Natural killer cell (primary cell): ENCODE measurements at regions not wholly inside any gene's neighbourhood (a gene's known extent, or its start where the extent isn't known, plus 50 kb on each side); places are given as distances from the start of the nearest gene placed in this dataset.

Experiments used
- ATAC-seq, 3 donors: fragments of 150-1000 bp in 2 of 3; fragments of 200-7000 bp in 1 of 3; cut with Tn5 transposase; 1 replicate in 1 of 3; 2 replicates in 2 of 3; pipeline ENCODE4 v1.10.0; 2021; ENCODE audit warnings: mild to moderate bottlenecking in 2 of 3, moderate library complexity in 2 of 3
- DNase-seq, 2 donors: peaks; one replicate each; pipeline versions ENCODE4 v3.0.0 to v3.0.0-alpha.2; 2013 to 2021; ENCODE audit warnings: mixed read lengths in 1 of 2
- H3K27ac ChIP-seq: one replicate; pipeline ENCODE4 v1.5.1; 2013; ENCODE audit warnings: mild to moderate bottlenecking, low read length
- H3K27me3 ChIP-seq: one replicate; pipeline ENCODE4 v1.6.1; 2013; ENCODE audit warnings: low read length; ENCODE audit not compliant: control insufficient read depth, insufficient read depth
- H3K36me3 ChIP-seq: one replicate; pipeline ENCODE4 v1.6.1; 2013; ENCODE audit warnings: low read length; ENCODE audit not compliant: control insufficient read depth, insufficient read depth
- H3K4me1 ChIP-seq: one replicate; pipeline ENCODE4 v1.6.1; 2013; ENCODE audit warnings: low read length; ENCODE audit not compliant: control insufficient read depth, insufficient read depth
- H3K4me3 ChIP-seq: one replicate; pipeline ENCODE4 v1.5.1; 2013; ENCODE audit warnings: low read length
- H3K9me3 ChIP-seq: one replicate; pipeline ENCODE4 v1.6.1; 2013; ENCODE audit warnings: low read length; ENCODE audit not compliant: control insufficient read depth, insufficient read depth
- H3K27ac Mint-ChIP-seq, 2 donors: one replicate each; pipeline ENCODE4 v1.8.0; 2022; ENCODE audit warnings: mild to moderate bottlenecking in 2 of 2, mixed read lengths in 2 of 2, moderate library complexity in 1 of 2
- H3K27me3 Mint-ChIP-seq, 2 donors: one replicate each; pipeline ENCODE4 v1.8.0; 2022; ENCODE audit warnings: low read depth in 2 of 2, mixed read lengths in 2 of 2
- H3K36me3 Mint-ChIP-seq: one replicate; pipeline ENCODE4 v1.8.0; 2022; ENCODE audit warnings: mixed read lengths
- H3K4me1 Mint-ChIP-seq, 2 donors: one replicate each; pipeline ENCODE4 v1.8.0; 2022; ENCODE audit warnings: mixed read lengths in 2 of 2
- H3K4me3 Mint-ChIP-seq: one replicate; pipeline ENCODE4 v1.8.0; 2022; ENCODE audit warnings: mild to moderate bottlenecking, moderate library complexity, mixed read lengths
- H3K9me3 Mint-ChIP-seq, 2 donors: one replicate each; pipeline ENCODE4 v1.8.0; 2022; ENCODE audit warnings: mixed read lengths in 2 of 2
- CTCF ChIP-seq: fragments of 200-600 bp; IDR thresholded peaks from one replicate; pipeline ENCODE4 v1.8.0; 2022; ENCODE audit warnings: antibody characterized with exemption
- WGBS: methylation state at CpG from one replicate; pipeline ENCODE4 v1.1.7; 2013; ENCODE audit warnings: missing lambda C conversion rate; ENCODE audit not compliant: insufficient coverage; 5-methylcytosine and 5-hydroxymethylcytosine counted together
- intact Hi-C: fragments of 100-400 bp; cut with micrococcal nuclease; formaldehyde crosslinking; loops from one replicate; pipeline ENCODE4 v1.14.2; 2022

- no peak for TF ChIP-seq CTCF
- Histone ChIP-seq H3K9me3 (no peaks in the 10 kb centered on the region), H3K4me3 (no peak overlapping the region), H3K4me1 (no peaks in the 10 kb centered on the region), H3K27me3 (no peaks in the 10 kb centered on the region), H3K36me3 (no peaks in the 10 kb centered on the region), H3K27ac (no peak overlapping the region)
- Mint-ChIP-seq H3K27ac (no peak overlapping the region), H3K27me3 (peaks cover 0 to 16% of the 10 kb centered on the region in 2 donors), H3K4me3 (no peak overlapping the region), H3K36me3 (no peaks in the 10 kb centered on the region), H3K4me1 (no peaks in the 10 kb centered on the region), H3K9me3 (no peaks in the 10 kb centered on the region)
- 47% methylated on average over 7 of the region's 7 CpGs for WGBS
- ATAC-seq (no peak), DNase-seq (no peak)
- intact Hi-C loops = no loop called here
Observed at GRCh38 chr15:77697893-77698292, 65.2 kb upstream of the LINGO1 start.

GRCh38 chr15:77696871-77697270 is 64.2 kb upstream of the LINGO1 start:
- H3K4me3 Mint-ChIP-seq = no peak overlapping the region
- Histone ChIP-seq H3K27ac (no peak overlapping the region), H3K9me3 (no peaks in the 10 kb centered on the region), H3K36me3 (no peaks in the 10 kb centered on the region), H3K27me3 (no peaks in the 10 kb centered on the region), H3K4me3 (no peak overlapping the region), H3K4me1 (no peaks in the 10 kb centered on the region)
- ATAC-seq = no peak
- no peak for TF ChIP-seq CTCF
- intact Hi-C loops = no loop called here
- no peak for DNase-seq
- no peaks in the 10 kb centered on the region for H3K4me1 Mint-ChIP-seq
- H3K27me3 Mint-ChIP-seq = peaks cover 0 to 19% of the 10 kb centered on the region in 2 donors
- H3K27ac Mint-ChIP-seq = no peak overlapping the region
- no peaks in the 10 kb centered on the region for H3K9me3 Mint-ChIP-seq
- H3K36me3 Mint-ChIP-seq = no peaks in the 10 kb centered on the region
- WGBS = 81% methylated on average over 8 of the region's 8 CpGs

GRCh38 chr15:77695961-77696582 is 63.4 kb upstream of the LINGO1 start:
- 67% methylated on average over 22 of the region's 23 CpGs for WGBS
- Mint-ChIP-seq H3K9me3 (no peaks in the 10 kb centered on the region), H3K4me1 (no peaks in the 10 kb centered on the region), H3K27ac (no peak overlapping the region), H3K4me3 (no peak overlapping the region), H3K36me3 (no peaks in the 10 kb centered on the region), H3K27me3 (peaks cover 6 to 22% of the 10 kb centered on the region in 2 donors)
- Histone ChIP-seq H3K27me3 (no peaks in the 10 kb centered on the region), H3K4me1 (no peaks in the 10 kb centered on the region), H3K36me3 (no peaks in the 10 kb centered on the region), H3K27ac (no peak overlapping the region), H3K9me3 (no peaks in the 10 kb centered on the region), H3K4me3 (no peak overlapping the region)
- no peak for TF ChIP-seq CTCF
- intact Hi-C loops = no loop called here
- DNase-seq (no peak), ATAC-seq (no peak)

- no peaks in the 10 kb centered on the region for H3K9me3 ChIP-seq
- no peak overlapping the region for H3K4me3 ChIP-seq
- Mint-ChIP-seq H3K27ac (no peak overlapping the region), H3K36me3 (no peaks in the 10 kb centered on the region), H3K9me3 (no peaks in the 10 kb centered on the region), H3K4me3 (no peak overlapping the region), H3K4me1 (no peaks in the 10 kb centered on the region), H3K27me3 (peaks cover 12 to 24% of the 10 kb centered on the region in 2 donors)
- intact Hi-C loops = no loop called here
- TF ChIP-seq CTCF = no peak
- WGBS = 80% methylated on average over 5 of the region's 6 CpGs
- no peaks in the 10 kb centered on the region for H3K36me3 ChIP-seq
- DNase-seq = no peak
- no peak for ATAC-seq
- H3K27me3 ChIP-seq = no peaks in the 10 kb centered on the region
- no peaks in the 10 kb centered on the region for H3K4me1 ChIP-seq
- no peak overlapping the region for H3K27ac ChIP-seq
Observed at GRCh38 chr15:77695548-77695947, 62.8 kb upstream of the LINGO1 start.
